KBM-7 (cell line): ENCODE measurements at regions not wholly inside any gene's neighbourhood (a gene's known extent, or its start where the extent isn't known, plus 50 kb on each side); places are given as distances from the start of the nearest gene placed in this dataset.
"Not testable (repeated sequence)": the region's sequence is repeated elsewhere in the genome, so short reads cannot be mapped to it uniquely, and the experiment has no call there.

ENCODE experiments used
- DNase-seq: peaks from one replicate; pipeline ENCODE4 v3.0.0-alpha.2; 2015
- in situ Hi-C: fragments of 300-500 bp; cut with MboI; formaldehyde crosslinking; loops from 2 replicates; pipeline ENCODE4 v1.14.3; 2020; ENCODE audit warnings: low sequenced_read_pairs, low pct_unique_long_range_greater_than_20kb, mixed read lengths

DNA sequence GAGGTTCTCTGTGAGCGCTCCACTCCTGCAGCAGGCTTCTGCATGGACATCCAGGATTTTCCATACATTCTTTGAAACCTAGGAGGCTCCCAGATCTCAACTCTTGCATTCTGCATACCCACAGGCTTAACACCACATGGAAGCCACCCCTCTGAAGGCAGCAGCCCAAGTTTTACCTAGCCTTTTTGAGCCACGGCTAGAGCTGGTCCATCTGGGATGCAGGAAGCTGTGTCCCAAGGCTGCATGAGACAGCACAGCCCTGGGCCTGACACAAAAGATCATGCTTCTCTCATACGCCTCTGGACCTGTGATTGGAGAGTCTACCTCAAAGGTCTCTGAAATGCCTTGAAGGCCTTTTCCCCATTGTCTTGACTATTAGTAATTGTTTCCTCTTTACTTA, 53.6 kb upstream of the RPRM start:
- DNase-seq: no peak
- in situ Hi-C loops: no loop called here

DNA sequence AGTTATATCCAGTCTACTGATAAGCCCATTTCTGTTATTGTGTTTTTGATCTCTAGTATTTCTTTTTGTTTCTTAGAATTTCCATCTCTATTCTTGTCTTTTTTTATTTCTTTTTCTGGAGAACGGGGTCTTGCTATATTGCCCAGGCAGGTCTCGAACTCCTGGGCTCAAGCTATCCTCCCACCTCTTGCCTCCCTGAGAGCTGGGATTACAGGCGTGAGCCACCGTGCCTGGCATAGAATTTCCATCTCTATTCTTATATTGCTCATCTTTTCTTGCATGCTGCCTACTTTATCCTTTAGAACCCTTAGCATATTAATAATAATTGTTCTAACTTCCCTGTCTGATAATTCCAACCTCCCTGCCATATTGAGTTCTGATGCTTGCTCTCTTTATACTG, 55.2 kb upstream of the RPRM start:
- in situ Hi-C loops, DNase-seq: not testable (repeated sequence)

DNA sequence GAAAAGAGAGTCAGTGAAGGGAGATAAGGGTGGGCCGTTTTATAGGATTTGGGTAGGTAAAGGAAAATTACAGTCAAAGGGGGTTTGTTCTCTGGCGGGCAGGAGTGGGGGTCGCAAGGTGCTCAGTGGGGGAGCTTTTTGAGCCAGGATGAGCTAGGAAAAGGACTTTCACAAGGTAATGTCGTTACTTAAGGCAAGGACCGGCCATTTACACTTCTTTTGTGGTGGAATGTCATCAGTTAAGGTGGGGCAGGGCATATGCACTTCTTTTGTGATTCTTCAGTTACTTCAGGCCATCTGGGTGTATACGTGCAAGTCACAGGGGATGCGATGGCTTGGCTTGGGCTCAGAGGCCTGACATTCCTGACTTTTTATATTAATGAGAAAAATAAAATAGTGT, 56.0 kb upstream of the RPRM start:
- in situ Hi-C loops, DNase-seq: not testable (repeated sequence)

DNA sequence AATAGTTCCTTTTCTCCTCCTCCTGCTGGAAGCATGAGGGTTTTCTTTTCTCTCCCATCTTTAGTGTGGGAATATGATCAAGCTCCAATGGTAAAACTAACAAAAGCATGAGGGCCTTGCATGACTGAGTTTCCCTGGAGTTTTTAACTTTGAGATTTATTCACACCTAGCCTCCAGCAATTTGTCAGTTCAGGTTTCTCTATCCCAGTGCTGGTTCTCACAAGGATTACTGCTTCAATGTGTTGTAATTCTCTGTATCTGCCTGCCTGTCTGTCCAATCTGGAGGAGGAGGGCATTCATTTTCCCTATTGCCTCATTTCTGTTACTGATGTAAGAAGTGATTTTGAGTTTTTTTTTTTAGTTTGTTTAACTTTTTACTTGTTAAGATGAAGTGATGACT, 57.6 kb upstream of the RPRM start:
- in situ Hi-C loops: no loop called here
- no peak for DNase-seq

DNA sequence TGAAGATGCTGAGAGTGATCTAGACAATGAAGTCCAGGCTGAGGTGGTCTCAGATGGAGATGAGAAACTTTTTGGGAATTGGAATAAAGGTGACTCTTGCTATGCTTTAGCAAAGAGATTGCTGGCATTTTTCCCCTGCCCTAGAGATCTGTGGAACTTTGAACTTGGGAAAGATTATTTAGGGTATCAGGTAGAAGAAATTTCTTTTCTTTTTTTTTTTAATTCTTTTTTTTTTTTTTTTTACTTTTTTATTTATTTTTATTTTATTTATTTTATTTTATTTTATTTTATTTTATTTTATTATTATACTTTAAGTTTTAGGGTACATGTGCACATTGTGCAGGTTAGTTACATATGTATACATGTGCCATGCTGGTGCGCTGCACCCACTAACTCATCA, 59.5 kb upstream of the RPRM start:
- DNase-seq, in situ Hi-C loops: not testable (repeated sequence)

DNA sequence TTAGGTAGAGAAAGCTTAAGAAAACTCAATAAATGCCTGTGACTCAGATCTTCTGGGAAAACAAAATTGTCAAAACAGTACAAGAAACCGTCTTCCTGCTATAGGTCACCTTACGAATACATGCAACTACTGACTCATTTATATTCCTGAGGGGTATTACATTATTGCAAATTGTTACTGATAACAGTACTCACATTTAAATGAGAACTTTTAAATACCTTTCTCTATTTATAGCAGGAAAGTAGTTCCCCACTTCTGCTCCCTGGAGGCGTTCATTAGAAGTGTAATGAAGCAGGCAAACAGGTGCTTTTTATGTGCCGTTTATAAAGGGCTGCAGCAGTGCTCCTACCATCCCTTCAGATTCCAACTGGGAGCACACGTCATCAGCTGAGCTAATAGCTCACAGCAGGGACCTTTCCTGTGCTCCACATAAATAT, 65.1 kb upstream of the RPRM start:
- in situ Hi-C loops: no loop called here
- DNase-seq: no peak

DNA sequence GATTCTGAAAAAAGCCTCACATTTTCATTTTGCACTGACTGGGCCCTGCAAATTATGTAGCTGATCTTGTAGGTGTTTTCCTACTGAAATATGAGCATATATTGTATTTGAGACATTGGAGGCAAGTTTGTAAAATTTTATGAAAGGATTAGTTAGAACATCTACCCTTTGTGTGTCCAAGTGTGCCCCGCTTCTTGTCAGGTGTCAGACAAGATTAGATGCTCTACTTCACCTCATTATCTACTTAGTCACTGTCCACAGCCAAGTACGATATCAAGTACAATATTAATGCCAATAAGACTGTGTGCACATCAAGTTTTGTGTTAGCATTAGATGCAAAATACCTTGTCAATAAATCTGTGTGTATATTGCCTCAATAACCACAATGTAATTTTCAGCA, 67.8 kb upstream of the RPRM start:
- no peak for DNase-seq
- in situ Hi-C loops: no loop called here

DNA sequence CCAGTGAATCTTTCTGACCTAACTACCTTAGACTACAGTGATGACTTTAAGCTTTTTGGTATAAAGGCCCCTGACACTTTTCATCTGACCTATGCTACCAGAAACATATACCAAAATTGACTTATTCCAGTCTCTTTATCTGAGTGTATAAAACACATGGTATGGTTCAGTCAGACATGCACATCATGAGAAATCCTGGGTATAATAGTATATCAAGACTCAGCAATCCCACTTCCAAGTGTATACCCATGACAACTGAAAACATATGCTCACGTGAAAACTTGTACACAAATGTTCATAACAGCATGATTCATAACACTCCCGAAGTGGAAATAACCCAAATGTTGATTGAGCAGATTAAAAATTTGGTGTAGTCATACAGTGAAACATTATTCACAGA, 70.0 kb upstream of the RPRM start:
- DNase-seq: no peak
- in situ Hi-C loops: no loop called here

DNA sequence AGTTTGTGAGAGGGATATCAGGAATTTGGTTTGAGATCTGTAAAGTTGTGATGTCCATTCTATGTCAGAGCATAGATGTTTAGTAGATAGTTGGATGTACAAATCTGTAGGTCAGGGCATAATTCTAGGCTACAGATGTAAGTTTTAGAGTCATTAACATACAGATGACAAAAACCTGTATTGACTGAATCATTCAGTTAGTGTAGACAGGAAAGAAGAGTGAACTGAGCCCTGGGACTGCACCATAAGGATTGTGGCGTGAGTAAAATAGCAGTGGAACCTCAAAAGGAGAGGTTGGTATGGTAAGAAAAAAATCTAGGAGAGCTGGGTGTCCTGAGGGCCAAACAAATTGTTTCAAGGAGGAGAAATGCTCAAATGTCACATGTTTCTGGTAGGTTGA, 73.1 kb upstream of the RPRM start:
- in situ Hi-C loops: no loop called here
- DNase-seq: no peak

DNA sequence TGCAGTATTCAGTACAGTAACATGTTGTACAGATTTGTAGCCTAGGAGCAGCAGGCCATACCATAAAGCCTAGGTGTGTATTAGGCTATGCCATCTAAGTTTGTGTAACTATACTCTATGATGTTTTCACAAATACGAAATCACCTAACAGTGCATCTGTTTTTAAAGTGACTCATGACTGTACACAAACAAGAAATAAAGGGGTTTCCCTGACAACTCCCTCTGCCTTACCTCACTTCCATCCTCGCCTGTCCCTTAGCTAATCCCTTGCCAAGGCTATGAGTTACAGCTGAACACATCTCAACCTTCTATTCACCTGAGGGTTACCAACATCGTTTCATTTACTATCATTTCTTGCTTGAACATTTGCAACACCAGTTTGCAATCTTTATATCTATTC, 78.6 kb upstream of the RPRM start:
- in situ Hi-C loops: no loop called here
- no peak for DNase-seq

DNA sequence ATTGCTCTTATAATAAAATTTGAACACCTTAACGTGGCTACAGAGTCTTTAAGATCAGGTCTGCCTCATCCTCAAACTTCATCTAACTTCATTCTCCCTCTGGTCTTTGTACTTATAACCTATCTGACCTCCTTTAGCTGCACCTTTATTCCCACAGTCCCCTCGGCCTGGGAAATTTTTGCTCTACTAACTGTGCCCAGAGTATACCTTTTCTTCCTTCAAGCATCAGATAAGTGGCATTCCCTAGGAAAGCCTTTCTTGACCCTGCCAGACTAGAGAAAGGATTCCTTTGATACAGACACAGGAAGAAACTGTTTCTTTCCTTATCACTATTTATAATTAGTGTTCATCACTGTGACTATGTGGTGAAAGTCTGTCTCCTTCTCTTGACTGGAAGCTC, 79.2 kb upstream of the RPRM start:
- in situ Hi-C loops: no loop called here

DNA sequence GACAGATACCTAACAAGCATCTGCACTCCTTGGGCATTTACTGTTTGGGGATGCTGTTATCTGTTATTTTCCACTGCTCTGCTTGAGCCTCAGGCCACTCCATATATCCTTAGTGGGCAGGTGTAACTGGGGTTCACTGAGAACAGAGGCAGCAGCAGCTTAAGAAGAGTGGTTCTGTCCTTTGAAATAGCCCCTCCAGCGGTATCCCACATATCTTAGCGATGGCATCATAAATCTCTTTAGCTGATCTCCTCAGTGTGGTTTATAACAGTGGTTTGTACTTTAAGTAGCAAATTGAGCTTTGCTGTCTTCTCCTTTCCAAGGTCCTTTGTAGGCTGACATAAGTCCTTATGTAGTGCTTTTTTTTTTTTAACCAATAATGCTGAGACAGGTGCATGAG, 79.7 kb upstream of the RPRM start:
- in situ Hi-C loops: no loop called here
- DNase-seq: no peak

More for the DNA sequence above, 79.2 kb upstream of the RPRM start:
- DNase-seq: no peak

DNA sequence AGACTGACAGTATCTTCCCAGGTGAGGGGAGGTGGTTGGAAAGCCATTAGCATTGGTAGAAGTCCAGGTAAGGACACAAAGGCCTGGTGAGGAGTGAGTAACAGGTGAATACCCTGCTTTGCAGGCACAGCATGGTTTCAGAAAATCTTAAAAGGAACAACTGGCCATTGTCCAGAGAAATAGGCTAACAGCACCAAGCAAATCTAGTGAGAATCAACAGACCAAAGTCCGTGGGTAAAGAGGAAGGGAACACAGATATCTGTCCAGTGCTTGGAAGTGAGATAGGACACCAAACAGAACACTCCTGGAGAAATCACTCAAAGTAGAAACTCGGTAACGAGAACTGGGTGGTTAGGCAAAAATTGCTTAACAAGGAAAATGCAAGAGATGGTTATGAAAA, 88.8 kb upstream of the RPRM start:
- no peak for DNase-seq
- in situ Hi-C loops: no loop called here

DNA sequence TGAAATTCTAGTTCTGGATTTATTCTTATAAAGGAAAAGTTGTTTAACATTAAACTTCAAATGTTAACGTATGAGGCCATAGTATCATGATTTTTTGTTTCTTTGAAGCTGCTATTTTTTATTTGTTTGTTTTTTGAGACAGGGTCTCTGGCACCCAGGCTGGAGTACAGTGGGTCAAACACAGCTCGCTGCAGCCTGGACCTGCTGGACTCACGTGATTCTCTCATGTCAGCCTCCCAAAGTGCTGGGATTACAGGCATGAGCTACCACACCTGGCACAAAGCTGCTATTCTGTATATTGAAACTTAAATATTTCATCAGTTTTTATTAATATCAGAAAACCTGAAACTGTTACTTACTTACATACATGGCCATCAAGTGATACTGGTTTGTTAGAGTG, 89.5 kb upstream of the RPRM start:
- no peak for DNase-seq
- in situ Hi-C loops: no loop called here

DNA sequence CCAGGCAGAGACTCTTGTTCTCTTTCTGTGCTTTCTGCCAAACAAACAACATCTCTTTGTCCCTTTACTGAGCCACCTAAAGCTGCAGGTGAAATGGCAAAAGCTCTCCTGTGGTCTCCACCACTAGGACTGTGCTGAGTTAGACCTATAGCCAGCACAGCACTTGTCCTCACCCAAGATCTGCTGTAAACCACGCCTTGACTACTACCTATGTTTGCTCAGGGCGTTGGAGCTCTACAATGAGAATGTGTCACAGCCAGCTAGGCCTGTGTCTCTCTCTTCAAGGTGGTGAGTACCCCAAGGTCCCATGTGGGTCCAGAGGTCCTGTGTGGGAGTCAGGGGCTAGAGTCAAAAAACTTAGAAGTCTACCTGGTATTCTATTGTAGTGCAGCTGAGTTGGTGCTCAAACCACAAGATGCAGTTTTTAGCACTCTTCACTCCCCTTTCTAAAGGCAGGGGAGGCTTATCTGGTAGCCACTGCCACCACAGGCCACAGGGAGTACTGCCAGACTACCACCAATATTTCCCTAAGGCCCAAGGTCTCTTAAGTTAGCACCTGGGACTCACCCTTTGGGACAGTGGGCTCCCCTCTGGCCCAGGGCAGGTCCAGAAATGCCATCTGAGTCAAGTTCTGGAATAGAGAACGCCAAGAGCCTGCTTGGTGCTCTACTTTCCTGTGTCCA, 96.8 kb upstream of the RPRM start:
- in situ Hi-C loops: no loop called here

DNA sequence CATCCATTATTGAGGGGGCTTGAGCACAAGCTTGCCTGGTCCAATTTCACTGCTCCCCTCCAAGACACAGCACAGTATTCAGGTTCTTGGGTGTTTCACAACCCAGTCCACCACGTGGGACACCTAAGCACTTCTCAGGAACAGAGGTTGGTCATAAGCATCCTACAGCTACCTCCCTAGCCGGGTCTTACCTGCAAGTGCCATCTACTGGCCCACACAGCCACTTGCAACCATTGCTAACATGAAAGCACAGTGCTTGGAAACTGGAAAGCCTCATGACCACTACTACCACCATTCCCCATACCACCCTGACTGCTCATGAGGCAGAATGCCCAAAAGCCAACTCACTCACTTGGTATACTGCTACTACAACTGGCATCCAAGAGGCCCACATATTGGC, 105.7 kb upstream of the RPRM start:
- no peak for DNase-seq
- in situ Hi-C loops: no loop called here

More for the DNA sequence above, 96.8 kb upstream of the RPRM start:
- no peak for DNase-seq

DNA sequence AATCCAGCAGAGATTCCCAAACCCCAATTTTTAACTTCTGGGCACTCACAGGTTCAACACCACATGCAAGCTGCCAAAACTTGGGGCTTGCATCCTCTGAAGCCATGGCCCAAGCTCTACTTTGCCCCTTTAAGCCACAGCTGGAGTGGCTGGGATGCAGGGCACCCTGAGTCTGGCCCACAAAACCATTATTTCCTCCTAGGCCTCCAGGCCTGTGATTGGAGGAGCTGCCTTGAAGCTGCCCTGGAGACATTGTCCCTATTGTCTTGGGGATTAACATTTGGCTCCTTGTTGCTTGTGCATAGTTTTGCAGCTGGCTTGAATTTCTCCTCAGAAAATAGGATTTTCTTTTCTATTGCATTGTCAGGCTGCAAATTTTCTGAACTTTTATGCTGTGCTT, 109.8 kb upstream of the RPRM start:
- in situ Hi-C loops: no loop called here

DNA sequence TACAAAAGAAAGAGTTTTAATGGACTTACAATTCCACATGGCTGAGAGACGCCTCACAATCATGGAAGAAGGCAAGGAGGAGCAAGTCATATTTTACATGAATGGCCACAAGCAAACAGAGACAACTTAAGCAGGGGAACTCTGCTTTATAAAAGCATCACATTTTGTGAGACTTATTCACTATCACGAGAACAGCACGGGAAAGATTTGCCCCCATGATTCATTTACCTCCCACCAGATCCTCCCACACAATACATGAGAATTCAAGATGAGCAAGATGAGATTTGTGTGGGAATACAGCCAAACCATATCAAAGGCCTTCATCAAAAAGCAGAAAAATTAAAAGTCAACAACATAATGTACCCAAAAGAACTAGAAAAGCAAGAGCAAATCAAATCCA, 111.0 kb upstream of the RPRM start:
- in situ Hi-C loops: no loop called here
- DNase-seq: no peak

More for the DNA sequence above, 109.8 kb upstream of the RPRM start:
- DNase-seq: no peak

DNA sequence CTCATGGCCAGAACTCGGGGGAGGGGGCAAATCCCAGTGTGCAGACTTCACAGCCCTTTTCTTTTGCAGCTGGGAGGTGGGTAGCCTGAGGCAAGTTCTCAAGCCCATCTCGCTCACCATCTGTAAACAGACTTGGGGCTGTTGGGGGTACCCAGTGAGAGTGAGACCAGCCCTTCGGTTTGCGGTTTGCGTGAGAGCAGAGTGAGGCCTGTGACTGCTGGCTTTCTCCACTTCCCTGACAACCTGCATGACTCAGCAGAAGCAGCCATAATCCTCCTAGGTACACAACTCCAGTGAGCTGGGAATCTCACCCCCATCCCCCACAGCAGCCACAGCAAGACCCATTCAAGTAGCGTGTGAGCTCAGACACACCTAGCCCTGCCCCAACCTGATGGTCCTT, 114.5 kb upstream of the RPRM start:
- DNase-seq, in situ Hi-C loops: not testable (repeated sequence)

DNA sequence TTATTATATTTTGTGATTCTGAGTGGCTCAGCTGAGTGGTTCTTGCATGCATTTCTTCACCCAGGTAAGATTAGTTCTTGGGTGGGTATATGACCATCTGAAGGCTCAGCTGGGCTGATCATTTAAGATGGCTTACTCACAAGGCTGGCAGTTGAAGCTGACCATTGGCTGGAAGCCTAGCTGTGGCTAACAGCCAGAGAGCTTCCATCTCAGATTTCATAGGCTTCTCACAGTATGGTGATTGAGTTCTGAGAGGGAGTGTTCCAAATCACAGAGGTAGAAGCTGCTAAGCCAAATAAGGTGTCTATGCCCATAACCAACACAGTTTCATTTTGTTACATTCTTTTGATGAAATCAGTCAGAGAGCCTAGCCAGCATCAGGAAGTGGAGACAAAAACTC, 117.4 kb upstream of the RPRM start:
- in situ Hi-C loops: no loop called here

DNA sequence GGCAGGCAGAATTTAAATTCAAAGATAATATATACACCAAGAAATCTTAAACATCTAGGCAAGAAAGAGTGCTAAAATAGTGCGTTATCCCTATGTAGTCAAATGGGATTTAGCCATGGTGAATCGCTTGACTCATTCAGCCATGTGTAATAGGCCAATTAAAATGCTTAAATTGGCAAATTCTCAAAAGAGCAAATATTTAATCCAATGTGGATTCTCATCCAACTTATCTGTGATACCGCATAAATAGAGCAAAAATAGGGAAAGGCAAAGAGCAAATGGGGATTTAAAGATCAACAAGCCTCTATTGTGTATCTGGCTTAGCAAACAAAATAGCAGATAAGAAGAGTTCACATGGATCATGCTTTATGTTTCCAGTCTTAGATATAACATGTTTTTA, 123.2 kb upstream of the RPRM start:
- in situ Hi-C loops: no loop called here
- DNase-seq: no peak

More for the DNA sequence above, 117.4 kb upstream of the RPRM start:
- no peak for DNase-seq
